Right kidney (tissue), 1 donor: ENCODE measurements at regions not wholly inside any gene's neighbourhood (a gene's known extent, or its start where the extent isn't known, plus 50 kb on each side); places are given as distances from the start of the nearest gene placed in this dataset.
"Not testable (repeated sequence)": the region's sequence is repeated elsewhere in the genome, so short reads cannot be mapped to it uniquely, and the experiment has no call there.

Experiments
- DNase-seq: peaks from one replicate; pipeline ENCODE4 v3.0.0-alpha.2; 2016

DNA sequence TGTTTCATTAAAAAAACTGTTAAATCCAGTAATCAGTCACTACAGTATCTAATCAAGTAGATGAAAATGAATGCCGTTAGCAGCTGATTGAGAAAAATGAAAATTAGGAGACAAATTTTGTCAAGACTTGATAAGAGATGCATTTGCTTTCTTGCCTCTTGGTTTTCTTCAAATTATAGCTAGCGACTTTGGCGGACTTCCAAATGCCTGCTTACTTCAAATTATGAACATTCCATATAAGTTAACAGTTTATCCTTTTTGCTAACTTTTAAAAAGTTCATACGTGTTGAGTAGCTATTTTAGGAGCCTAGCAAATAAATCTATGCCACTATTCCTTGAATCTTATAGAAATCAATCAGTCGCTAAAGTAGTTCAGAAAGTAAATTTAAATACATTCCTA is 58.8 kb downstream of the PPP4R3C start:
- DNase-seq, result no peak

DNA sequence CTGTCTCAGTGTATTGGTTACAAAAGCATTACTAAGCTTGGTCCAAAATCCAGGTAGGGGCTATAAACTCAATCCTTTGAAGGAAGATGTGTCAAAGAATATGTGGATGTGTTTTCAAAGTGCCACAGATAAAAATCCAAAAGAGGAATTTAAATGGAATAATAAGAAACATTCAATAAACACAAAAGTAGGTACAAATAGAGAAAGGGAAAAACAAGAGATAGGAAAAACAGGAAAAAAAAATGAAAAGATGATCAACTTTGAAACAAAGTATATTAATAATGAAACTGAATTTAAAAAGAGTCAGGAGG is 64.0 kb downstream of the PPP4R3C start:
- no peak for DNase-seq

- DNase-seq, result no peak
Measured at GRCh38 chrX:27391623-27392022, 71.5 kb downstream of the PPP4R3C start.

DNA sequence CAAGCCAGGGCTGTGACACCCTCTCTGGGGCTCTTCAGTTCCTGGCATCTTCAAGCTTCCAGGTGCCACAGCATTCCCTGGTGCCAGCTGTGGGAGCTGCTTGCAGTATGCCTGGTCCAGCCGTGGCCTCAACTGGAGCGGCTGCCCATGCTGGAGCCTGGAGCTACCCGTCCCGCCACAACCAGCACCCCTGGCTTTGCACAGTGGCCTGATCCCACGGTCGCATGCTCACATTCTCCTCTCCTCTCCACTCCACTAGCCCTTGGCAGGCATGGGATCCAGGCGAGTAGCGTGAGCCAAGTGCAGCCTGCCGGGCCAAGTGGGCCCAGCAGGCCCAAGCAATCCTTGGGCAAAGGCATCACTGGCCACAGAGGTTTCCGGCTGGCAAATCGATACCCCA is 81.7 kb downstream of the PPP4R3C start:
- DNase-seq, result no peak

DNA sequence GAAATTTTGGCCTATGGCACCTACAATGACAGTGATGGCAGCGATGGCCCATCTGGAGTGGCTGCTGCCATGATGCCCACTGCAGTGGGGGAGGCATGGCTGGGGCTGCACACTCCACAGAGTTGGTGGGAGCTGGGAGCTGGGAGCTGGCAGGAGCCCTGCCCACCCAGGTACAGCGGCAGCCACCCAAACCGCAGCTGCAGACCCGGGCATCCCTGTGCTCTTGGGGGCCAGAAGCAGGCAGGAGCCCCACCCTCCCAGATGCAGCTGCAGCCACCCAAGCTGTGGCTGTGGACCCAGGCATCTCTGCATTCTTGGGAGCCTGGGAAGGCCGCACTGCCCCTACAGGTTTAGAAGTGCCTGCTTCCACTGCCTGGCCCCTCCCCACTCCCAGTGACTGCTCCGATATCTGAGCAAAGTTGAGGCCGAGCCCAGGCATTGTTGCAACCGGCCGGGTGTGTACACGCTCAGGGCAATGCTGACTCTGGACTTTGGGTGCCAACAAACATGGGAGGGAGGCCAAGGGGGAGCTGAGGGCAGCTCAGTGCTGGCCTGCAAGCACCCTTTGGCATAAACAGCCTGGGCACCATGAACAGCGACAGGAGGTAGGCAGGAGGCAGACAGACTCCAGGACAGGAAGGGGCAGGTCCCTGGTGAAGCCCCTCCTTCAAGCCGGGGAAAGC is 82.8 kb downstream of the PPP4R3C start:
- no peak for DNase-seq

DNA sequence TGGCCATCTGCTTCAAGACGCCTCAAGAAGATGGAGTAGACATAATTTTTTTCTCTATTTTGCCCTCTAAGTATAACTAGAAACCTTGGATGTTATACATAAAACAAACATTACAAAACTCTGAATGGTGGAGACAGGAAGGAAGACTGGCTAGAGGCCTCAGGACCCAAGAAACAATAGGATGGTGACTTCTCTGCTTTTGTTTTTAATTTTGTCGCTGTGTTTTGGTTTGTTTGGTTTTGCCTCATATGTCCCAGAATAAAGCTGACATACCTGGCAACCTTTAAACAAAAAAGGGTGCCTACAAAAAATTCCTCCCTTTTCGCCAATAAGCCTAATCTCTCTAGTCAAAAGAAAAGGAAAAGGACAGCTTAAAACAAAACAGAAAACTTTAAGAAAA is 109.1 kb downstream of the PPP4R3C start:
- DNase-seq, result no peak

- no peak for DNase-seq
Measured at GRCh38 chrX:27350476-27350875, 112.7 kb downstream of the PPP4R3C start.

DNA sequence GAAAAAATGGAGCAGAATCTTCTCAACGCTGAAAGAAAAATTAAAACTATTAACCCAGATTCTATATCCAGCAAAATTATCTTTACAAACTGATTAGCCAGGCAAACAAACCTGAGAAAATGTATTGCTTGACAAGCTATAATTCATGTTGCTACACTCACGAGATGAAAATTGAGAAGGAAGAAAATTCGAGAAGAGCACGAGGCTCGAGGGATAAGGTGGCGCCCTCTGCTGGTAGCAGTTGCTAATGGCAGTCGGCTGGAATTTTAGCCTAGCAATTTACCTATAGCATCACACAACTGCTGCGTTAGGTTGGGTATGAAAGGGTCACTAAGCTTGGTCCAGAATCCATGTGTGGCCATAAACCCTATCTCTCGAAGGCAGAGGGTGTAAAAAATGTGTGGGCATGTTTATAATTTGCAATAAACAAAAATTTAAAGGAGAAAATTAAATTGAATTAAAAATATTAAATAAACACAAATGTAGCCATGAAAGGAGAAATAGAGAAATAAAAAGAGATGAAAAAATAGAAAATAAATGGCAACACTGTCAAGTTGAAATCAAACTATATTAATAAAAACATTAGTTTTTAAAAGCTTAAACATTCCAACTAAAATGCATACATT is 126.6 kb downstream of the PPP4R3C start:
- no peak for DNase-seq

DNA sequence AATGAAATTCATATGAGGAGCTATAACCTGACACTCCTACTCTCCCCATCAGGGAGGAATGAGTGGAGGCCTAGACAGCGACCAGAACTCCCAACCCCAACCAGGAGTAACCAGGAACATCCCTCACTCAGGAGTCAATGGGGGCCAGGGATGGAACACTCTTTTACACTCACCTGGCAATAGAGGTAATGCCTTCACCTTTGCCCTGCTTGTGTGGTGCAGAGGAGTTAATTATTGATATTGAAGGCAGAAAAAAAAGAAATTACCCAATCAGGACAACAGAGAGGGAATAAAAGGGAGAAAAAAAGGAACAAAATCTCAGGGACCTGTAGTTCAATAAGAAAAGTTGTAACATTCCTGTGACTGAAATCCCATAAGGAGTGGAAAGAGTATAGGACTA is 141.5 kb downstream of the PPP4R3C start:
- DNase-seq, result no peak

- no peak for DNase-seq
Measured at GRCh38 chrX:27309406-27309805, 153.7 kb downstream of the PPP4R3C start.

GRCh38 chrX:27307546-27307945 is 155.6 kb downstream of the PPP4R3C start:
- DNase-seq, result no peak

- not testable (repeated sequence) for DNase-seq
Measured at GRCh38 chrX:27292552-27292951, 170.6 kb downstream of the PPP4R3C start.

DNA sequence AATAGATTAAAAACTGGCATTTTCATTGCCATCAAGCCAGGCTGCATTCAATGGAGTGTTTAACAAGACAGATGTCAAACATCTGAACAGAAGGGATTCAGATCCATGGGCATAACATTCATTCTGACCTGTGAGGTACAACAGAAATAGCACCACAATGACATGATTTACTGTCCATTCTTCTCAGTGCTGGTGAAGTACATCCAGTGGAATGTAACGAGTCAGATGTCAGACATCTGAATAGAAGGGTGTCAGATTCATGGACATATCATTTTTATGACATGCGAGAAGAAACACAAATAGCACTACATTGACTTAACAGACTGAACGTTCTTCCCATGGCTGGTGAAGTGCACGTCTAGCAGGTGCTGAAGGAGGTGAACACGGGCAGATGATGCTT is 186.4 kb downstream of the PPP4R3C start:
- DNase-seq, result no peak

DNA sequence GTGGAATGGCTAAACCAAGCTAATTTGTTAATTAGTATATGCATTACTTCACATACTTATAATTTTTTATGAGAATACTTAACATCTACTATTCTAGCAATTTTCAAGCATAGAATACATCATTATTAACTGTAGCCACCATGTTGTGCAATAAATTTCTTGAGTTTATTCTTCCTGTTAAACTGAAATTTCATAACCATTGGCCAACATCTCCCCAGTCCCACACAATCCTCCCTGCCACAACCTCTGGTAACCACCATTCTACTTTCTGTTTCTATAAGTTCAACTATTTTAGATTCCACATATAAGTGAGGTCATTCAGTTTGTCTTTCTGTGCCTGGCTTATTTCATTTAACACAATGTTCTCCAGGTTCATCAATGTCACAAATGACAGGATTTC is 208.5 kb downstream of the PPP4R3C start:
- DNase-seq, result no peak

DNA sequence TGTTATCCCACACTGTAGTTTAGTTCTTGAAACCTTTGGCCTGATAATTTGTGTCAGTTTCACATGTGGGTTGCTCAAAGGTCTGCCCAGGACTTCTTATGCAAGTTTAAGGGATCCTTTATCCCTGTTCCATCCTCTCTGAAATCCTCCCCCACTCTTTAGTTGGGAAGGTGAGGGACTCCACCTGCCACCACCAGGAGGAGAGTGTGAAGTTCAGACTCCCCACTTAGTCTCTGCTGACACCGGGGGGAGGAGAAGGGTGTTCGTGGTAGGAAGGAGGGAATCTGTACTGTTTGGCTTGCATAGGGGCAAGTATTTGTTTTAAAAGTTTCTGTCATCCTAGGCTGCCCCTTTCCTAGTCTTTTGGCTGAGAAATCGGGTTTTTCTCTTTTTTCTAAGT is 211.8 kb downstream of the PPP4R3C start:
- DNase-seq, result no peak

GRCh38 chrX:27242581-27242980 is 220.6 kb downstream of the PPP4R3C start:
- no peak for DNase-seq

- DNase-seq, result no peak
Measured at GRCh38 chrX:27241981-27242380, 221.2 kb downstream of the PPP4R3C start.

DNA sequence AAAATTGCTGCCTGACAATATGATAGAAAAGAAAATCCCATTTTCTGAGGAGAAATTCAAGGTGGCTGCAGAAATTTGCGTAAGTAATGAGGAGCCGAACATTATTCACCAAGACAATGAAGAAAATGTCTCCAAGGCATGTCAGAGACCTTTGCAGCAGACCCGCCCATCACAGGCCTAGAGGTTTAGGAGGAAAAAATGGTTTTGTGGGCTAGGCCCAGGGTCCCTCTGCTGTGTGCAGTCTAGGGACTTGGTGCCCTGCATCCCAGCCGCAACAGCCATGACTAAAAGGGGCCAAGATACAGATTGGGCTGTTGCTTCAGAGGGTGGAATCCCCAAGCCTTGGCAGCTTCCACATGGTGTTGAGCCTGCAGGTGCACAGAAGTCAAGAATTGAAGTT is 223.1 kb downstream of the PPP4R3C start:
- not testable (repeated sequence) for DNase-seq

DNA sequence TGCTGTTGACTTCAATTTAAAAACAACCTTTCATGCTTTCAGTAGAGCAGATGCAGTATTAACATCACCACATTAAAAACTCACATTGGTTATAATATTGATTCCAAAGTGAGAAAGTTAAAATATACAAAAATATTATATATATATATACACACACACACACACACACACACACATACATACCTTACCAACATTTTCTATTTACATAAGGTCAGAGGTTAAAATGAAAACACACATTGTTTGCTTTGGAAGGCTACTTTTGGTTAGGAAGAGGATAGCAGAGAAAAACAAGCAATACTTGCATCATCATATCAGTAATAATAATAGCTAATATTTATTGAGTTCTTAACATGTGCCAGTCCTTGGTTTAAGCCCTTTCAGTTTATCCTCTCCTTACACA is 226.5 kb downstream of the PPP4R3C start:
- no peak for DNase-seq

- DNase-seq, result no peak
Measured at GRCh38 chrX:27229721-27230120, 233.4 kb downstream of the PPP4R3C start.

- no peak for DNase-seq
Measured at GRCh38 chrX:27222661-27223060, 240.5 kb downstream of the PPP4R3C start.

GRCh38 chrX:27186671-27187070 is 276.5 kb downstream of the PPP4R3C start:
- DNase-seq, result no peak

DNA sequence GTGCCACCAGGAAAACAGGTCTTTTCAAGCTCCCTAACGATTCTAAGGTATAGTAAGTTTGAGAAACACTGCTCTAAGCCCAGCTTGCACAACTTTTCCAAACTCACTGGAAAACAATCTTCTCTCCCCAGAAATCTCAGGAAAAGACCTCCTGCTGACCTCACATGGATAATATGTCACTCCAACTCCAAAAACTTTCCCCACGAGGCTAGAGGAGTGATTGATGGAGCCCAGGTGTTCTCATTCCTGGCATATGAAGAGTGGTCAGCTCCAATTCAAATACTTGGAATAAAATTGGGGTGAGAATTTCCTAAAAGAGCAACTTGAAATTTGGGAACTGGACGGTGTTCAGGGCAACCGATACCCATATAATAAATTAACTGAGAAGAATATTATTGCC is 299.9 kb downstream of the PPP4R3C start:
- DNase-seq, result no peak

DNA sequence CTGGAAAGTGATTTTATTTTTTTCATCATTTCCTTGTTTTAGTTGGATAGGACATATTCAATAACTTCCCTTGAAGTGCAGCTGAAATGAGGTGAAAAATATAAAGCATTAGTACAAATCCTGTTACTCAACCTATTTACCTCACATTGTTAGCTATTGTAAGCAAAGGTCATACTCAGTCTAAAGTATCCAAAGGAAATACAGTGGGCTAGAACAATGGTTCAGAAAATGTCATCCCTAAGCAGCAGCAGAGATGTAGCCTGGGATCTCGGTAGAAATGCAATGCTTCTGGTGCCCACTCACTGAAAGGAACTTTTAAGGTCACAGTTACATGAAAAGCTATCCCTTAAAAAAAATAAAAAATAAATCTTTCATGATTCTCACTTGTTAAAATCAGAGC is 300.6 kb downstream of the PPP4R3C start:
- no peak for DNase-seq

DNA sequence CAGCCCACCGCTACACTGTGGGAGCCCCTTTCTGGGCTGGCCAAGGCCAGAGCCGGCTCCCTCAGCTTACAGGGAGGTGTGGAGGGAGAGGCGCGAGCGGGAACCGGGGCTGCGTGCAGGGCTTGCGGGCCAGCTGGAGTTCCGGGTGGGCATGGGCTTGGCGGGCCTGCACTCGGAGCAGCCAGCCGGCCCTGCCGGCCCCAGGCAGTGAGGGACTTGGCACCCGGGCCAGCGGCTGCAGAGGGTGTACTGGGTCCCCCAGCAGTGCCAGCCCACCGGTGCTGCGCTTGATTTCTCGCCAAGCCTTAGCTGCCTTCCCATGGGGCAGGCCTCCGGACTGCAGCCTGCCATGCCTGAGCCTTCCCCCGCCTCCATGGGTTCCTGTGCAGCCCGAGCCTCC is 306.2 kb downstream of the PPP4R3C start:
- not testable (repeated sequence) for DNase-seq
